Mesenchymal stem cell (in vitro differentiated cells and primary cell): ENCODE measurements at regions not wholly inside any gene's neighbourhood (a gene's known extent, or its start where the extent isn't known, plus 50 kb on each side); places are given as distances from the start of the nearest gene placed in this dataset.

ENCODE experiments used
- DNase-seq: peaks from one replicate; pipeline ENCODE4 v3.0.0-alpha.2; 2013
- H2AFZ ChIP-seq: one replicate; pipeline ENCODE4 v1.6.1; 2013; ENCODE audit warnings: low read depth, mild to moderate bottlenecking, control low read depth, inconsistent platforms, low read length, moderate library complexity
- H2AK5ac ChIP-seq: 2 replicates; pipeline ENCODE4 v1.6.1; 2013; ENCODE audit warnings: low read length, moderate library complexity, mild to moderate bottlenecking, inconsistent platforms; ENCODE audit not compliant: severe bottlenecking
- H2BK120ac ChIP-seq: one replicate; pipeline ENCODE4 v1.6.1; 2013; ENCODE audit warnings: low read depth, mild to moderate bottlenecking, inconsistent platforms, low read length, moderate library complexity
- H2BK12ac ChIP-seq, 2 experiments: one replicate each; pipeline ENCODE4 v1.6.1; 2013; ENCODE audit warnings: inconsistent platforms in 2 of 2, low read length in 2 of 2, mild to moderate bottlenecking in 2 of 2, moderate library complexity in 2 of 2, control low read depth in 1 of 2
- H2BK15ac ChIP-seq: one replicate; pipeline ENCODE4 v1.6.1; 2013; ENCODE audit warnings: mild to moderate bottlenecking, low read depth, inconsistent platforms; ENCODE audit not compliant: poor library complexity, severe bottlenecking
- H2BK5ac ChIP-seq: 2 replicates; pipeline ENCODE4 v1.6.1; 2013; ENCODE audit warnings: low read depth, mild to moderate bottlenecking, low read length, control low read depth, inconsistent platforms; ENCODE audit not compliant: poor library complexity, severe bottlenecking
- H3K14ac ChIP-seq, 2 experiments: one replicate each; pipeline ENCODE4 v1.6.1; 2013; ENCODE audit warnings: inconsistent platforms in 2 of 2, low read length in 2 of 2, control low read depth in 1 of 2, mild to moderate bottlenecking in 1 of 2, moderate library complexity in 1 of 2
- H3K18ac ChIP-seq, 2 experiments: one replicate each; pipeline ENCODE4 v1.6.1; 2013; ENCODE audit warnings: inconsistent platforms in 2 of 2, low read length in 2 of 2, control low read depth in 1 of 2, low read depth in 1 of 2, mild to moderate bottlenecking in 1 of 2
- H3K23ac ChIP-seq, 2 experiments: one replicate each; pipeline ENCODE4 v1.6.1; 2013; ENCODE audit warnings: inconsistent platforms in 2 of 2, low read length in 2 of 2, mild to moderate bottlenecking in 2 of 2, moderate library complexity in 2 of 2, control low read depth in 1 of 2
- H3K27ac ChIP-seq: 2 replicates; pipeline ENCODE4 v1.5.1; 2013; ENCODE audit warnings: mild to moderate bottlenecking, moderate library complexity, low read length, control low read depth, inconsistent platforms; ENCODE audit not compliant: poor library complexity, severe bottlenecking
- H3K27me3 ChIP-seq, 2 experiments: 2 replicates each; pipeline versions ENCODE4 v1.6.1 to v1.7.0; 2013; ENCODE audit warnings: low read length in 2 of 2, mild to moderate bottlenecking in 2 of 2, moderate library complexity in 2 of 2, control low read depth in 1 of 2, inconsistent platforms in 1 of 2; ENCODE audit not compliant: control insufficient read depth in 1 of 2, insufficient read depth in 1 of 2
- H3K36me3 ChIP-seq, 2 experiments: 2 replicates each; pipeline versions ENCODE4 v1.6.1 to v1.7.0; 2013; ENCODE audit warnings: low read length in 2 of 2, control low read depth in 1 of 2, inconsistent platforms in 1 of 2, low read depth in 1 of 2, mild to moderate bottlenecking in 1 of 2; ENCODE audit not compliant: insufficient read depth in 2 of 2, control insufficient read depth in 1 of 2
- H3K4ac ChIP-seq, 2 experiments: one replicate each; pipeline ENCODE4 v1.6.1; 2013; ENCODE audit warnings: inconsistent platforms in 2 of 2, low read length in 2 of 2, mild to moderate bottlenecking in 2 of 2, moderate library complexity in 2 of 2, control low read depth in 1 of 2, low read depth in 1 of 2
- H3K4me1 ChIP-seq: 2 replicates; pipeline ENCODE4 v1.6.1; 2013; ENCODE audit warnings: low read depth, low read length, control low read depth; ENCODE audit not compliant: control insufficient read depth, insufficient read depth
- H3K4me2 ChIP-seq: 2 replicates; pipeline ENCODE4 v1.6.1; 2013; ENCODE audit warnings: low read length, mild to moderate bottlenecking, inconsistent platforms; ENCODE audit not compliant: poor library complexity, severe bottlenecking
- H3K4me3 ChIP-seq, 2 experiments: 2 replicates each; pipeline versions ENCODE4 v1.5.1 to v1.7.0; 2013; ENCODE audit warnings: low read length in 2 of 2, mild to moderate bottlenecking in 2 of 2, control low read depth in 1 of 2, low read depth in 1 of 2; ENCODE audit not compliant: insufficient read depth in 1 of 2
- H3K79me1 ChIP-seq: replicated peaks from 2 replicates; pipeline ENCODE4 v1.6.1; 2013; ENCODE audit warnings: mild to moderate bottlenecking, control low read depth, low read length, inconsistent platforms; ENCODE audit not compliant: poor library complexity, severe bottlenecking
- H3K9ac ChIP-seq: 2 replicates; pipeline ENCODE4 v1.7.0; 2013; ENCODE audit warnings: mild to moderate bottlenecking, low read length, moderate library complexity
- H3K9me3 ChIP-seq: 2 replicates; pipeline ENCODE4 v1.7.0; 2013; ENCODE audit warnings: mild to moderate bottlenecking, low read length; ENCODE audit not compliant: control insufficient read depth
- H4K8ac ChIP-seq: one replicate; pipeline ENCODE4 v1.6.1; 2013; ENCODE audit warnings: inconsistent platforms, mild to moderate bottlenecking, low read length, moderate library complexity
- H4K91ac ChIP-seq: one replicate; pipeline ENCODE4 v1.6.1; 2013; ENCODE audit warnings: mild to moderate bottlenecking, low read length, inconsistent platforms
- WGBS: methylation state at CpG from one replicate; pipeline ENCODE4 v1.1.7; 2013; ENCODE audit warnings: mixed read lengths; 5-methylcytosine and 5-hydroxymethylcytosine counted together

DNA sequence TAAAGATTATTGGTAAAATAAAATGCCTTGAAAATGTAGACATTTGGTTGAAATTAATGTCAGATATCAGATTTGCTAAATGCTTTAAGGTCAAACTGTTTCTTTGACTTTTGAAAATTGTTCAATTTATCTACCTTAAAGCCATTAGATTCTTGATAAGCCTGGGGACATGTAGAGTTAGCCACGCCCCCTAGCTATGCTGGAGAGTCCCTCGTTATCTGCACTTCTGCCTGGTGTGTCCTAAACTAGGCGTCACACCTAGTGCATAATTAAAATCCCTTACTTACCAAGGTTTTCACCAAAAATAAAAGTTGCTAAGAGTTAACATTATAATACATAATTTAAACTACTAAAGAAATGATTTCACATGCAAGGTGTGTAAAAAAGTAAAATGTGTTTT is 79.5 kb downstream of the EGLN3 start:
- no peaks in the 10 kb centered on the region for H3K4me1 ChIP-seq
- DNase-seq = no peak
- no peak overlapping the region for H2BK12ac ChIP-seq
- H3K4ac ChIP-seq = no peak overlapping the region
- peaks cover 20% of the 10 kb centered on the region for H3K9me3 ChIP-seq
- no peak overlapping the region for H3K4me3 ChIP-seq
- H3K79me1 ChIP-seq = no peaks in the 10 kb centered on the region
- no peak overlapping the region for H3K27ac ChIP-seq
- H3K27me3 ChIP-seq = no peaks in the 10 kb centered on the region
- no peak overlapping the region for H2AFZ ChIP-seq
- no peak overlapping the region for H3K14ac ChIP-seq
- H3K18ac ChIP-seq = no peak overlapping the region
- no peak overlapping the region for H3K23ac ChIP-seq
- H2BK15ac ChIP-seq = no peak overlapping the region
- no peak overlapping the region for H4K91ac ChIP-seq
- H4K8ac ChIP-seq = no peak overlapping the region
- H3K9ac ChIP-seq = no peak overlapping the region
- 73% methylated on average over 2 of the region's 3 CpGs for WGBS
- no peaks in the 10 kb centered on the region for H3K36me3 ChIP-seq
- H2BK5ac ChIP-seq = no peak overlapping the region
- no peak overlapping the region for H3K4me2 ChIP-seq
- no peak overlapping the region for H2AK5ac ChIP-seq
- H2BK120ac ChIP-seq = no peak overlapping the region

GRCh38 chr14:33866425-33867088 is 84.3 kb downstream of the EGLN3 start:
- Histone ChIP-seq H2BK15ac (no peak overlapping the region), H2BK12ac (no peak overlapping the region), H3K4me3 (no peak overlapping the region), H3K4ac (no peak overlapping the region), H2BK120ac (no peak overlapping the region), H3K27ac (no peak overlapping the region), H3K14ac (no peak overlapping the region), H3K4me1 (no peaks in the 10 kb centered on the region), H4K8ac (no peak overlapping the region), H3K9me3 (no peaks in the 10 kb centered on the region), H3K27me3 (no peaks in the 10 kb centered on the region), H3K18ac (no peak overlapping the region), H2AK5ac (no peak overlapping the region), H2AFZ (no peak overlapping the region), H3K4me2 (no peak overlapping the region), H3K23ac (no peak overlapping the region), H2BK5ac (no peak overlapping the region), H3K79me1 (no peaks in the 10 kb centered on the region), H3K9ac (no peak overlapping the region), H3K36me3 (no peaks in the 10 kb centered on the region), H4K91ac (no peak overlapping the region)
- 90% methylated on average over 1 of the region's 1 CpG for WGBS
- DNase-seq = no peak

- no peak overlapping the region for H2BK5ac ChIP-seq
- H3K9ac ChIP-seq = no peak overlapping the region
- no peak overlapping the region for H2AK5ac ChIP-seq
- no peak overlapping the region for H3K23ac ChIP-seq
- no peak for DNase-seq
- H3K4me1 ChIP-seq = no peaks in the 10 kb centered on the region
- no peak overlapping the region for H2BK120ac ChIP-seq
- no peak overlapping the region for H3K4me2 ChIP-seq
- H2BK15ac ChIP-seq = no peak overlapping the region
- H3K27me3 ChIP-seq = peaks cover 5 to 10% of the 10 kb centered on the region in 2 experiments
- H3K9me3 ChIP-seq = no peaks in the 10 kb centered on the region
- H3K27ac ChIP-seq = no peak overlapping the region
- no peaks in the 10 kb centered on the region for H3K36me3 ChIP-seq
- no peak overlapping the region for H4K8ac ChIP-seq
- no peaks in the 10 kb centered on the region for H3K79me1 ChIP-seq
- 78% methylated on average over 3 of the region's 3 CpGs for WGBS
- no peak overlapping the region for H3K4me3 ChIP-seq
- no peak overlapping the region for H3K14ac ChIP-seq
- H3K18ac ChIP-seq = no peak overlapping the region
- H2BK12ac ChIP-seq = no peak overlapping the region
- no peak overlapping the region for H2AFZ ChIP-seq
- no peak overlapping the region for H3K4ac ChIP-seq
- no peak overlapping the region for H4K91ac ChIP-seq
Observed at GRCh38 chr14:33862261-33862802, 88.5 kb downstream of the EGLN3 start.

DNA sequence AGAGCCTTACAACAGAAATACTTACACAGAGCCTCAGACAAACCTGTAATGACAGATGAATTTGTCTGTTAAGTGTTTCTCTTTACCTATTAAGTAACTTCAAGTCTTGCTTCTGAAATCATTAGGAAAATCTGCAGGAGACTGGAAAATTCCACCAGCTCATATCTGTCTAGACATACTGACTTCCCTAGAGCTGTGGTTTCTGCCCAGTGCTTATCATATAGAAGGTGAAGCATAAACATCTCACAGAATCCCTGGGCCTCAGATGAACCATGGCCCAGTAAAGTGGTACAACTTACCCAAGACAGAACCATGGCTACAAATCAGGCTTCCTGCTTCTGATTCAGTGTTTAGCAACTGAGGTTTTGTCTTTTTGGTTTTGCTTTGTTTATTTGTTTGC is 91.6 kb downstream of the EGLN3 start:
- Histone ChIP-seq H2BK12ac (no peak overlapping the region), H2AFZ (no peak overlapping the region), H3K9ac (no peak overlapping the region), H2AK5ac (no peak overlapping the region), H3K79me1 (no peaks in the 10 kb centered on the region), H2BK15ac (no peak overlapping the region), H3K4me3 (no peak overlapping the region), H4K91ac (no peak overlapping the region), H3K27me3 (peaks cover 11 to 25% of the 10 kb centered on the region in 2 experiments), H4K8ac (no peak overlapping the region), H3K18ac (no peak overlapping the region), H3K4ac (no peak overlapping the region), H2BK120ac (no peak overlapping the region), H3K4me1 (no peaks in the 10 kb centered on the region), H3K36me3 (no peaks in the 10 kb centered on the region), H3K23ac (no peak overlapping the region), H3K14ac (no peak overlapping the region), H3K27ac (no peak overlapping the region), H3K4me2 (no peak overlapping the region), H2BK5ac (no peak overlapping the region), H3K9me3 (no peaks in the 10 kb centered on the region)
- DNase-seq = peak; percentile 65
